CD14-positive monocyte (primary cell): ENCODE measurements at regions not wholly inside any gene's neighbourhood (a gene's known extent, or its start where the extent isn't known, plus 50 kb on each side); places are given as distances from the start of the nearest gene placed in this dataset.

Source experiments
- DNase-seq, 3 donors: peaks; one replicate each; pipeline ENCODE4 v3.0.0-alpha.2; 2011 to 2022
- H2AFZ ChIP-seq: 2 replicates; pipeline ENCODE4 v1.6.0; 2012; ENCODE audit warnings: mild to moderate bottlenecking, low read depth, low read length, inconsistent platforms; ENCODE audit not compliant: insufficient read depth, poor library complexity, severe bottlenecking
- H3K27ac ChIP-seq, 2 donors: 1 replicate in 1 of 2; 2 replicates in 1 of 2; pipeline ENCODE4 v1.5.1; 2012 to 2013; ENCODE audit warnings: low read length in 2 of 2, control low read depth in 1 of 2, inconsistent platforms in 1 of 2, low read depth in 1 of 2, mild to moderate bottlenecking in 1 of 2
- H3K27me3 ChIP-seq, 2 donors: one replicate each; pipeline versions ENCODE4 v1.6.0 to v1.6.1; 2011 to 2013; ENCODE audit warnings: low read length in 2 of 2; ENCODE audit not compliant: control insufficient read depth in 2 of 2, insufficient read depth in 2 of 2
- H3K36me3 ChIP-seq, 2 donors: replicated peaks in 1 of 2; 1 replicate in 1 of 2; 2 replicates in 1 of 2; pipeline versions ENCODE4 v1.5.1 to v1.6.1; 2012 to 2013; ENCODE audit warnings: low read length in 2 of 2, control low read depth in 1 of 2, inconsistent platforms in 1 of 2, mild to moderate bottlenecking in 1 of 2; ENCODE audit not compliant: insufficient read depth in 2 of 2, control insufficient read depth in 1 of 2
- H3K4me1 ChIP-seq, 2 donors: 1 replicate in 1 of 2; 2 replicates in 1 of 2; pipeline versions ENCODE4 v1.5.1 to v1.6.1; 2012 to 2013; ENCODE audit warnings: low read length in 2 of 2, control low read depth in 1 of 2, inconsistent platforms in 1 of 2, mild to moderate bottlenecking in 1 of 2, moderate library complexity in 1 of 2; ENCODE audit not compliant: insufficient read depth in 2 of 2, control insufficient read depth in 1 of 2
- H3K4me2 ChIP-seq: replicated peaks from 2 replicates; pipeline ENCODE3; 2012; ENCODE audit warnings: low read length, moderate library complexity, mild to moderate bottlenecking; ENCODE audit not compliant: poor library complexity, severe bottlenecking; ENCODE audit errors: extremely low read depth
- H3K4me3 ChIP-seq, 3 experiments: fragments of 200-600 bp in 1 of 3; sonication (generic) in 1 of 3; replicated peaks in 1 of 3; 1 replicate in 2 of 3; 2 replicates in 1 of 3; pipeline ENCODE4 v1.5.1; 2011 to 2013; ENCODE audit warnings: low read length in 3 of 3, mild to moderate bottlenecking in 3 of 3, control low read depth in 2 of 3, low read depth in 2 of 3, inconsistent platforms in 1 of 3, moderate library complexity in 1 of 3
- H3K79me2 ChIP-seq: 2 replicates; pipeline ENCODE4 v1.6.0; 2012; ENCODE audit warnings: mild to moderate bottlenecking, control low read depth, inconsistent platforms, low read length, moderate library complexity; ENCODE audit not compliant: insufficient read depth
- H3K9ac ChIP-seq: 2 replicates; pipeline ENCODE4 v1.6.0; 2017; ENCODE audit warnings: low read length, mild to moderate bottlenecking; ENCODE audit not compliant: insufficient read depth, poor library complexity, severe bottlenecking
- H3K9me3 ChIP-seq, 2 donors: replicated peaks in 1 of 2; 1 replicate in 1 of 2; 2 replicates in 1 of 2; pipeline versions ENCODE4 v1.5.1 to v1.6.1; 2012 to 2013; ENCODE audit warnings: low read length in 2 of 2, control low read depth in 1 of 2; ENCODE audit not compliant: control insufficient read depth in 1 of 2, insufficient read depth in 1 of 2
- H4K20me1 ChIP-seq: 2 replicates; pipeline ENCODE4 v1.6.0; 2012; ENCODE audit warnings: mild to moderate bottlenecking, low read length, control low read depth, moderate library complexity; ENCODE audit not compliant: insufficient read depth
- H3K27ac Mint-ChIP-seq, 7 donors: one replicate each; pipeline ENCODE4 v1.8.0; 2020; ENCODE audit warnings: mild to moderate bottlenecking in 7 of 7, mixed read lengths in 7 of 7, moderate library complexity in 6 of 7, inconsistent platforms in 2 of 7
- H3K27me3 Mint-ChIP-seq, 3 donors: one replicate each; pipeline ENCODE4 v1.8.0; 2021 to 2022; ENCODE audit warnings: low read depth in 3 of 3, mild to moderate bottlenecking in 3 of 3, mixed read lengths in 3 of 3, moderate library complexity in 3 of 3, inconsistent platforms in 1 of 3
- H3K36me3 Mint-ChIP-seq, 2 donors: one replicate each; pipeline ENCODE4 v1.8.0; 2020; ENCODE audit warnings: mixed read lengths in 2 of 2, inconsistent platforms in 1 of 2, mild to moderate bottlenecking in 1 of 2
- H3K4me1 Mint-ChIP-seq: one replicate; pipeline ENCODE4 v1.8.0; 2020; ENCODE audit warnings: mild to moderate bottlenecking, mixed read lengths
- H3K4me3 Mint-ChIP-seq, 2 donors: one replicate each; pipeline ENCODE4 v1.8.0; 2020; ENCODE audit warnings: mild to moderate bottlenecking in 2 of 2, mixed read lengths in 2 of 2, moderate library complexity in 1 of 2
- H3K9me3 Mint-ChIP-seq, 7 donors: one replicate each; pipeline ENCODE4 v1.8.0; 2020 to 2022; ENCODE audit warnings: mixed read lengths in 7 of 7, mild to moderate bottlenecking in 6 of 7, moderate library complexity in 6 of 7, inconsistent platforms in 2 of 7
- WGBS: methylation state at CpG from one replicate; pipeline ENCODE4 v1.1.5; 2013; ENCODE audit warnings: missing lambda C conversion rate; ENCODE audit not compliant: insufficient coverage; 5-methylcytosine and 5-hydroxymethylcytosine counted together
- intact Hi-C, 2 donors: fragments of 100-400 bp; cut with micrococcal nuclease; formaldehyde crosslinking; loops; one replicate each; pipeline versions ENCODE4 v1.15.0 to v1.15.1; 2023
- TF ChIP-seq, protein P1 (sequence below): fragments of 200-600 bp; IDR thresholded peaks from one replicate; pipeline ENCODE4 v1.8.0; 2022; ENCODE audit warnings: antibody characterized with exemption, mild to moderate bottlenecking

- H3K27me3 ChIP-seq = no peaks in the 10 kb centered on the region
- no peak overlapping the region for H3K4me3 Mint-ChIP-seq
- no peaks in the 10 kb centered on the region for H4K20me1 ChIP-seq
- DNase-seq = no peak
- H3K9me3 Mint-ChIP-seq = peaks cover 0 to 13% (median 4%) of the 10 kb centered on the region in 7 donors
- H3K9ac ChIP-seq = no peak overlapping the region
- no peaks in the 10 kb centered on the region for H3K36me3 ChIP-seq
- H3K4me2 ChIP-seq = no peak overlapping the region
- intact Hi-C loops = no loop called here
- H3K27ac ChIP-seq = no peak overlapping the region
- H3K9me3 ChIP-seq = no peaks in the 10 kb centered on the region
- no peaks in the 10 kb centered on the region for H3K27me3 Mint-ChIP-seq
- H3K4me1 Mint-ChIP-seq = no peaks in the 10 kb centered on the region
- no peaks in the 10 kb centered on the region for H3K79me2 ChIP-seq
- TF ChIP-seq, protein P1, sequence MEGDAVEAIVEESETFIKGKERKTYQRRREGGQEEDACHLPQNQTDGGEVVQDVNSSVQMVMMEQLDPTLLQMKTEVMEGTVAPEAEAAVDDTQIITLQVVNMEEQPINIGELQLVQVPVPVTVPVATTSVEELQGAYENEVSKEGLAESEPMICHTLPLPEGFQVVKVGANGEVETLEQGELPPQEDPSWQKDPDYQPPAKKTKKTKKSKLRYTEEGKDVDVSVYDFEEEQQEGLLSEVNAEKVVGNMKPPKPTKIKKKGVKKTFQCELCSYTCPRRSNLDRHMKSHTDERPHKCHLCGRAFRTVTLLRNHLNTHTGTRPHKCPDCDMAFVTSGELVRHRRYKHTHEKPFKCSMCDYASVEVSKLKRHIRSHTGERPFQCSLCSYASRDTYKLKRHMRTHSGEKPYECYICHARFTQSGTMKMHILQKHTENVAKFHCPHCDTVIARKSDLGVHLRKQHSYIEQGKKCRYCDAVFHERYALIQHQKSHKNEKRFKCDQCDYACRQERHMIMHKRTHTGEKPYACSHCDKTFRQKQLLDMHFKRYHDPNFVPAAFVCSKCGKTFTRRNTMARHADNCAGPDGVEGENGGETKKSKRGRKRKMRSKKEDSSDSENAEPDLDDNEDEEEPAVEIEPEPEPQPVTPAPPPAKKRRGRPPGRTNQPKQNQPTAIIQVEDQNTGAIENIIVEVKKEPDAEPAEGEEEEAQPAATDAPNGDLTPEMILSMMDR = no peak
- H3K4me3 ChIP-seq = no peak overlapping the region
- no peak overlapping the region for H3K27ac Mint-ChIP-seq
- H2AFZ ChIP-seq = no peak overlapping the region
- no peaks in the 10 kb centered on the region for H3K36me3 Mint-ChIP-seq
- no peaks in the 10 kb centered on the region for H3K4me1 ChIP-seq
Measured at GRCh38 chr12:17110316-17110715, 504.4 kb upstream of the LMO3 start.

GRCh38 chr12:17108877-17109541 is 503.0 kb upstream of the LMO3 start:
- Histone ChIP-seq H3K27me3 (no peaks in the 10 kb centered on the region), H3K4me1 (no peaks in the 10 kb centered on the region), H3K79me2 (no peaks in the 10 kb centered on the region), H2AFZ (no peak overlapping the region), H3K4me2 (no peak overlapping the region), H3K36me3 (no peaks in the 10 kb centered on the region), H3K4me3 (no peak overlapping the region), H4K20me1 (no peaks in the 10 kb centered on the region), H3K9ac (no peak overlapping the region), H3K27ac (no peak overlapping the region), H3K9me3 (no peaks in the 10 kb centered on the region)
- no peak for DNase-seq
- intact Hi-C loops = no loop called here
- H3K9me3 Mint-ChIP-seq = peaks cover 2 to 10% (median 2%) of the 10 kb centered on the region in 7 donors
- no peak overlapping the region for H3K4me3 Mint-ChIP-seq
- no peaks in the 10 kb centered on the region for H3K4me1 Mint-ChIP-seq
- H3K36me3 Mint-ChIP-seq = no peaks in the 10 kb centered on the region
- no CpG with 5 or more reads among the region's 3 CpGs for WGBS
- no peaks in the 10 kb centered on the region for H3K27me3 Mint-ChIP-seq
- TF ChIP-seq, protein P1 = no peak
- no peak overlapping the region for H3K27ac Mint-ChIP-seq
